T-cell (primary cell): ENCODE measurements at regions not wholly inside any gene's neighbourhood (a gene's known extent, or its start where the extent isn't known, plus 50 kb on each side); places are given as distances from the start of the nearest gene placed in this dataset.
A peak's percentile ranks its signal among the peaks of the same experiment; 100 is the strongest.

ENCODE experiments used
- ATAC-seq, 4 experiments: fragments of 200-7000 bp in 3 of 4; fragments of 150-1000 bp in 1 of 4; cut with Tn5 transposase; replicated peaks in 1 of 4; 1 replicate in 3 of 4; 2 replicates in 1 of 4; pipeline ENCODE4 v1.10.0; 2021; ENCODE audit warnings: moderate library complexity in 3 of 4, mild to moderate bottlenecking in 2 of 4, moderate number of reproducible peaks in 1 of 4
- CTCF ChIA-PET, 2 donors: fragments of 300-600 bp; sonication (Branson Sonifier 250); formaldehyde crosslinking; loops; one replicate each; lab custom pipeline; 2022; ENCODE audit warnings: antibody characterized with exemption in 2 of 2; lab: Charles Lee
- POLR2A ChIA-PET, 2 donors: fragments of 300-600 bp; sonication (Branson Sonifier 250); formaldehyde crosslinking; loops; one replicate each; lab custom pipeline; 2022; ENCODE audit warnings: antibody characterized with exemption in 2 of 2; lab: Charles Lee
- DNase-seq, 35 experiments: peaks; one replicate each; pipeline versions ENCODE4 v3.0.0 to v3.0.0-alpha.2; 2013 to 2023
- H3K27ac ChIP-seq: one replicate; pipeline ENCODE4 v1.5.1; 2013; ENCODE audit warnings: low read length
- H3K27me3 ChIP-seq, 2 experiments: replicated peaks in 1 of 2; 1 replicate in 1 of 2; 2 replicates in 1 of 2; pipeline versions ENCODE4 v1.6.1 to v1.7.0; 2013; ENCODE audit warnings: low read length in 1 of 2, mixed read lengths in 1 of 2; ENCODE audit not compliant: control insufficient read depth in 2 of 2, insufficient read depth in 2 of 2; ENCODE audit errors: extremely low read depth in 1 of 2
- H3K36me3 ChIP-seq, 2 donors: 1 replicate in 1 of 2; 2 replicates in 1 of 2; pipeline versions ENCODE4 v1.6.1 to v1.7.0; 2013; ENCODE audit warnings: low read length in 1 of 2; ENCODE audit not compliant: control insufficient read depth in 2 of 2, insufficient read depth in 1 of 2; ENCODE audit errors: extremely low read depth in 1 of 2
- H3K4me1 ChIP-seq, 2 experiments: 1 replicate in 1 of 2; 2 replicates in 1 of 2; pipeline versions ENCODE4 v1.6.1 to v1.7.0; 2013; ENCODE audit warnings: low read length in 2 of 2, mixed read lengths in 1 of 2; ENCODE audit not compliant: insufficient read depth in 2 of 2, control insufficient read depth in 1 of 2; ENCODE audit errors: extremely low read depth in 1 of 2
- H3K4me3 ChIP-seq, 2 donors: 1 replicate in 1 of 2; 2 replicates in 1 of 2; pipeline versions ENCODE4 v1.5.1 to v1.7.0; 2013; ENCODE audit warnings: mild to moderate bottlenecking in 2 of 2, low read length in 1 of 2, moderate library complexity in 1 of 2; ENCODE audit not compliant: control insufficient read depth in 1 of 2; ENCODE audit errors: extremely low read depth in 1 of 2
- H3K9me3 ChIP-seq: 2 replicates; pipeline ENCODE4 v1.7.0; 2013
- H3K27ac Mint-ChIP-seq, 2 donors: one replicate each; pipeline ENCODE4 v1.8.0; 2020 to 2021; ENCODE audit warnings: mild to moderate bottlenecking in 2 of 2, mixed read lengths in 2 of 2
- H3K27me3 Mint-ChIP-seq, 2 donors: one replicate each; pipeline ENCODE4 v1.8.0; 2021 to 2022; ENCODE audit warnings: mixed read lengths in 2 of 2
- H3K36me3 Mint-ChIP-seq: one replicate; pipeline ENCODE4 v1.8.0; 2021; ENCODE audit warnings: mixed read lengths
- H3K4me1 Mint-ChIP-seq, 3 donors: one replicate each; pipeline ENCODE4 v1.8.0; 2020 to 2022; ENCODE audit warnings: mixed read lengths in 3 of 3, mild to moderate bottlenecking in 1 of 3
- H3K4me3 Mint-ChIP-seq, 3 donors: one replicate each; pipeline ENCODE4 v1.8.0; 2020 to 2022; ENCODE audit warnings: mild to moderate bottlenecking in 3 of 3, mixed read lengths in 3 of 3, moderate library complexity in 3 of 3
- H3K9me3 Mint-ChIP-seq, 3 donors: one replicate each; pipeline ENCODE4 v1.8.0; 2020 to 2022; ENCODE audit warnings: mixed read lengths in 3 of 3
- WGBS: methylation state at CpG from one replicate; pipeline ENCODE4 v1.1.5; 2013; ENCODE audit warnings: missing lambda C conversion rate; ENCODE audit not compliant: insufficient coverage; 5-methylcytosine and 5-hydroxymethylcytosine counted together

DNA sequence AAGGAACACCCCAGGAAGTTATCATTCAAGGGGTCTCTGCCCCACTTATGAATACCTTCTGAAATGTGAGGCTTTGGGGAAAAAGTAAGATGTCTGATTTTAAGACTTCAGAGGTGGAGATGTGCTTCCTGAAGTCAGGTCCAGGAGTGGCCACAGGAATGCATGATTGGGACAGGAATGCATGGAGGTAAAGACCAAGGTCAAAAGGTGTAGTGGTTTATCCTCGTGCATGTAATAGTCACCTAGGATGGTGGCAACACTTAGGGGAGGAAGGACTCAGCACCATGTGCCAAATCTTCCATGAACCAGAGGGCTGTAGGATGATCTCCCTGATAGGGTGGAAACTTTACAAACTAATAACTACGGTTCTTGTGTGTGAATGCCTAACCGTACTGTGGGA is 217.3 kb downstream of the C12orf75 start:
- DNase-seq (no peak), ATAC-seq (no peak)
- Histone ChIP-seq H3K27ac (no peak overlapping the region), H3K4me1 (no peaks in the 10 kb centered on the region), H3K27me3 (peaks cover 0 to 5% of the 10 kb centered on the region in 2 experiments), H3K36me3 (no peaks in the 10 kb centered on the region), H3K4me3 (no peak overlapping the region), H3K9me3 (no peaks in the 10 kb centered on the region)
- POLR2A ChIA-PET = no interaction called here
- Mint-ChIP-seq H3K4me3 (no peak overlapping the region), H3K4me1 (no peaks in the 10 kb centered on the region), H3K36me3 (no peaks in the 10 kb centered on the region), H3K9me3 (peaks cover 0 to 6% (median 2%) of the 10 kb centered on the region in 3 donors), H3K27ac (no peak overlapping the region), H3K27me3 (peaks cover 3% of the 10 kb centered on the region in 2 donors)
- WGBS = 80% methylated on average over 1 of the region's 3 CpGs
- CTCF ChIA-PET = no interaction called here

DNA sequence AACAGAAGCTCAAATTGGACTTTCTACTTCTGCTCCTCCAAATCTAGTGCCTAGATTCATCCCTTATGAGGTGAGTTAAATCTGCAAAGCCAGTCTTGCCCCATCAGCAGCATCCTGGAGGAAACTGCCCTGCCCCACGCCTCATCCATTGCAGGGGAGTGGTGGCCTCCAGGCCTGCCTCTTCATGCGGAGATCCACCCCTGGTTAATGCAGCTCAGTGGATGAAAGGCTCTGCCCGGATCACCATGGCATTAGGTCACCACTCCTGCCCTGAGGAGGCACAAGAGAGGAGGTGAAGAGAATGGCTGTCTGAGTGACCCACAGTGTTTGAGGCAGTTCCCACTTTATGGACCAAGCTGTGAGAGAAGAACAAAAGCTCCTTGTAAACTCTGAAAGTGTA is 218.1 kb downstream of the C12orf75 start:
- no peaks in the 10 kb centered on the region for H3K4me1 ChIP-seq
- H3K36me3 Mint-ChIP-seq = no peaks in the 10 kb centered on the region
- DNase-seq (no peak), ATAC-seq (no peak)
- ChIA-PET CTCF (no interaction called here), POLR2A (interaction anchor here in 1 of 2 donors (0.7 kb wide), 1 partner anchor 12 kb away, joined by 3 read pairs; no protein-coding TSS in a partner anchor)
- H3K4me3 ChIP-seq = no peak overlapping the region
- no peaks in the 10 kb centered on the region for H3K9me3 ChIP-seq
- no peaks in the 10 kb centered on the region for H3K36me3 ChIP-seq
- 92% methylated on average over 2 of the region's 3 CpGs for WGBS
- no peak overlapping the region for H3K27ac ChIP-seq
- H3K27me3 ChIP-seq = peaks cover 0 to 5% of the 10 kb centered on the region in 2 experiments
- H3K27ac Mint-ChIP-seq = no peak overlapping the region
- H3K27me3 Mint-ChIP-seq = peaks cover 3% of the 10 kb centered on the region in 2 donors
- H3K4me3 Mint-ChIP-seq = no peak overlapping the region
- peaks cover 0 to 6% (median 2%) of the 10 kb centered on the region in 3 donors for H3K9me3 Mint-ChIP-seq
- H3K4me1 Mint-ChIP-seq = no peaks in the 10 kb centered on the region

DNA sequence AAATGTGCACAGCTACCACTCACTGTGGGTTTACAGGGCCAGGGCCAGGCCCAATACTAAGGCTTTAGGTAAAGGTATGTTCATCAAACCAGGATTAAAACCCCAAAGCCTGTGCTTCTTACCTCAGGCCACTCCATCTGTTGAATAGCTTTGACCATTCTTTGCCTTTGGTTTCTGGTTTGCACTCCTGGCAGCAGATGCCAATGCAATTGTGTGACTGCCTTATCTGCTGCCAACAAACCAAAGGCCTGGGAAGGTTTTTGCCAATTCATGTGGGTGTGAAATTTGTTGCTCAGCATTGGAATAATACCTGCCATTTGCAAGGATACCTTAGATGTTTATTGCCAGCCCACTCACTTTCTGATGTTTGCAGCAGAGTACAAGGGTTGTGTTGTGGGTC is 221.6 kb downstream of the C12orf75 start:
- Mint-ChIP-seq H3K4me1 (no peaks in the 10 kb centered on the region), H3K27me3 (peaks cover 0 to 7% of the 10 kb centered on the region in 2 donors), H3K4me3 (no peak overlapping the region), H3K36me3 (no peaks in the 10 kb centered on the region), H3K9me3 (peaks cover 0 to 6% (median 0%) of the 10 kb centered on the region in 3 donors), H3K27ac (no peak overlapping the region)
- Histone ChIP-seq H3K27me3 (no peaks in the 10 kb centered on the region), H3K36me3 (no peaks in the 10 kb centered on the region), H3K4me3 (no peak overlapping the region), H3K9me3 (no peaks in the 10 kb centered on the region), H3K27ac (no peak overlapping the region), H3K4me1 (no peaks in the 10 kb centered on the region)
- DNase-seq (no peak), ATAC-seq (no peak)
- ChIA-PET CTCF (no interaction called here), POLR2A (no interaction called here)

DNA sequence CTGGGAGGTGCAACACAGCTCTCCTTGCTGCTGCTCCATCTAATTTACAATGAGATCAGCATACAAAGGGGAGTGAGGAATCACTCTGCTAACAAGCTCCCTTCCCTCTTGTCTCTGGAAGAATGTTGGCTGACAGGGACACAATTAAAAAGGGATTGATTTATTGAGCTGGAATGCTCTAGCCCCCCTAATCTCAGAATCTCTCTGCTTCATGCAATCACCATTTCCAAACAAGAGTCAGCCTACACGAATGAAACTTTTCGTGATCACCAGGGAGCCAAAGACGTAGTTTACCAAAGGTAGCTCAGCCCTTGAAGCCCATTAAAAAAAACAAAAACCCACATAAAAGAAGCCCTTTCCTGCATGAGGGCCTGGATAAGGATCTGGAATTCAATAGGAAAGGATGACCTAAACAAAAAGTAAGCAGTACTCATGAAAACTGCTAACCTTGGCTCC is 223.8 kb downstream of the C12orf75 start:
- no peak for DNase-seq
- Histone ChIP-seq H3K36me3 (no peaks in the 10 kb centered on the region), H3K27ac (no peak overlapping the region), H3K4me3 (no peak overlapping the region), H3K9me3 (no peaks in the 10 kb centered on the region), H3K27me3 (no peaks in the 10 kb centered on the region), H3K4me1 (no peaks in the 10 kb centered on the region)
- ChIA-PET POLR2A (no interaction called here), CTCF (no interaction called here)
- H3K4me1 Mint-ChIP-seq = no peaks in the 10 kb centered on the region
- WGBS = 73% methylated on average over 2 of the region's 3 CpGs
- no peak overlapping the region for H3K4me3 Mint-ChIP-seq
- no peak for ATAC-seq
- H3K36me3 Mint-ChIP-seq = no peaks in the 10 kb centered on the region
- peaks cover 0 to 4% of the 10 kb centered on the region in 2 donors for H3K27me3 Mint-ChIP-seq
- H3K9me3 Mint-ChIP-seq = peaks cover 0 to 6% (median 0%) of the 10 kb centered on the region in 3 donors
- H3K27ac Mint-ChIP-seq = no peak overlapping the region

DNA sequence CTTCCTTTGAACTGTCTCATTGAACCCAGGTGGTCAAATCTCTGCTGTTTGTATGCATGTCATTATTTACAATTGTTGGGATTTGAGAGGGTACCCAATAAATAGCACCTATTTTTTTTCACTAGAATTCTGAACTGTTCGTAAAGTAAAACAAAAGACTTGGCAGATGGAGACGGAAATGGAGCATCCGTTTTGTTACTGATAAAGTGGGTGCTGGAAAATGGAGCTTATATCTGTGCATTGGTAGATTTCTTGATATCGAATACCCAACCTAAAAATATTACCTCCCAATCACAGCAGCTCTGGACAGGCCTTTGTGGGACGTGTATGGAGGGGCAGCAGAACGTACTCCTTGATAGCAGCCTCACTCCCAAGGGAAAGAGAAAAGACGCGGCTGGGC is 224.4 kb downstream of the C12orf75 start:
- no peaks in the 10 kb centered on the region for H3K36me3 ChIP-seq
- H3K4me1 Mint-ChIP-seq = no peaks in the 10 kb centered on the region
- no peak for ATAC-seq
- no CpG with 5 or more reads among the region's 8 CpGs for WGBS
- H3K9me3 Mint-ChIP-seq = peaks cover 0 to under 1% (median 0%) of the 10 kb centered on the region in 3 donors
- no peak for DNase-seq
- H3K36me3 Mint-ChIP-seq = no peaks in the 10 kb centered on the region
- no peak overlapping the region for H3K27ac ChIP-seq
- H3K4me3 Mint-ChIP-seq = no peak overlapping the region
- CTCF ChIA-PET = no interaction called here
- H3K27me3 Mint-ChIP-seq = peaks cover 0 to 4% of the 10 kb centered on the region in 2 donors
- no peaks in the 10 kb centered on the region for H3K4me1 ChIP-seq
- H3K27me3 ChIP-seq = no peaks in the 10 kb centered on the region
- H3K4me3 ChIP-seq = no peak overlapping the region
- H3K27ac Mint-ChIP-seq = no peak overlapping the region
- H3K9me3 ChIP-seq = no peaks in the 10 kb centered on the region
- POLR2A ChIA-PET = no interaction called here

DNA sequence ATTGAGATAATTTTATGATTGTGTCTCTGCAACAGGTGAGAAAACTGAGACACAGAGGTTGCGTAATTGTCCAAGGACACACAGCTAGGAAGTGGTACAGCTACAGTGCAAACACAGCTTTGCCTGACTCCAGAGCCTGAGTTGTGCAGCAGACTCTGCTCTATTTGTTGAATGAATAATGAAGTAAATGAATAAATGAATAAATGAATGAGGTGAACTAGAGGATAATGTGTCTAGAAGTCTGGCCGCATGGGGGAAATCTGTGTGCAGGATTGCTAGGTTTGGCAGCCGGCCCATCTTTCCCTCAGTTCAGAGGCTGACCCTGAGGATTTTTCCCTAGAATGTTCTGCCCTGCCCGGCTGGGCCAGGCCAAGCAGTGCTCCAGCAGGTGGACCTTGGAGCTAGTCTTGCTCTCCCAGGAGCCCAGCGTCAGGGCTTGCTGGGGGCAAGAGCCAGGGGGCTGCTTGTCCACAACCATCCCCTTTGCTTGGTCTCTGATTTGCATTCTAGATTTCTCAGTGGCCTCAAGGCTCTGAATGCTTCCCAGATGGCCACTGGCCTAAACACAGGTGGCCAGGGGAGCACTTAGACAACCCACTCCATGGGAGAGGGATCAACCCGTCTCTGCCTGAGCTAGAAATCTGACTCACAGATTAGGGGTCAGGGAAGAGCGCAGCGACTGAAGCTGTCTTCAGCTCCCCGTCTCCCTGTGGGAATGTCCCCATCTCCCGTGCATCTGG is 225.2 kb downstream of the C12orf75 start:
- Histone ChIP-seq H3K27me3 (no peaks in the 10 kb centered on the region), H3K9me3 (no peaks in the 10 kb centered on the region), H3K36me3 (no peaks in the 10 kb centered on the region), H3K27ac (no peak overlapping the region), H3K4me3 (no peak overlapping the region), H3K4me1 (no peaks in the 10 kb centered on the region)
- no peaks in the 10 kb centered on the region for H3K36me3 Mint-ChIP-seq
- 82% methylated on average over 6 of the region's 10 CpGs for WGBS
- no peaks in the 10 kb centered on the region for H3K9me3 Mint-ChIP-seq
- H3K27me3 Mint-ChIP-seq = peaks cover 0 to 4% of the 10 kb centered on the region in 2 donors
- ATAC-seq (peak in 1 of 4 experiments; percentile 21), DNase-seq (no peak)
- H3K4me3 Mint-ChIP-seq = no peak overlapping the region
- no peaks in the 10 kb centered on the region for H3K4me1 Mint-ChIP-seq
- ChIA-PET CTCF (no interaction called here), POLR2A (no interaction called here)
- no peak overlapping the region for H3K27ac Mint-ChIP-seq
